ENCODE measurements at regions not wholly inside any gene's neighbourhood (a gene's known extent, or its start where the extent isn't known, plus 50 kb on each side); places are given as distances from the start of the nearest gene placed in this dataset.

GRCh38 chr3:152760591-152760990 lies 74.3 kb upstream of the P2RY1 start:
- no peak for TF ChIP-seq POLR2A (IDR thresholded peaks at IDR 0.05)
- TF ChIP-seq CTCF (IDR thresholded peaks at IDR 0.05), result no peak
- intact Hi-C loops (cut with DNase I), result no loop called here
- Histone ChIP-seq H3K9me3 (peaks cover 0 to 5% (median 0%) of the 10 kb centered on the region in 3 donors), H3K36me3 (no peaks in the 10 kb centered on the region), H3K27me3 (no peaks in the 10 kb centered on the region), H3K4me1 (no peaks in the 10 kb centered on the region), H3K27ac (no peak overlapping the region), H3K4me3 (no peak overlapping the region)
- 90 to 91% methylated on average over 3 of the region's 3 CpGs for WGBS, 2 donors
- DNase-seq, result no peak

GRCh38 chr3:152768478-152768877 lies 66.5 kb upstream of the P2RY1 start:
- intact Hi-C loops (cut with DNase I), result no loop called here
- no peaks in the 10 kb centered on the region for H3K27me3 ChIP-seq

GRCh38 chr3:152769523-152769922 lies 65.4 kb upstream of the P2RY1 start:
- TF ChIP-seq POLR2A (IDR thresholded peaks at IDR 0.05) (no peak), CTCF (IDR thresholded peaks at IDR 0.05) (no peak)
- no peaks in the 10 kb centered on the region for H3K4me1 ChIP-seq
- no peak overlapping the region for H3K4me3 ChIP-seq
- intact Hi-C loops (cut with DNase I), result no loop called here
- no peaks in the 10 kb centered on the region for H3K36me3 ChIP-seq
- H3K9me3 ChIP-seq, result peaks cover 0 to under 1% (median 0%) of the 10 kb centered on the region in 3 donors
- no peaks in the 10 kb centered on the region for H3K27me3 ChIP-seq
- H3K27ac ChIP-seq, result no peak overlapping the region
- DNase-seq, result no peak

More at GRCh38 chr3:152768478-152768877, 66.5 kb upstream of the P2RY1 start:
- Histone ChIP-seq H3K27ac (no peak overlapping the region), H3K4me3 (no peak overlapping the region), H3K36me3 (no peaks in the 10 kb centered on the region), H3K9me3 (peaks cover 0 to 5% (median 0%) of the 10 kb centered on the region in 3 donors), H3K4me1 (no peaks in the 10 kb centered on the region)
- 78 to 87% methylated on average over 3 of the region's 3 CpGs for WGBS, 2 donors
- TF ChIP-seq CTCF (IDR thresholded peaks at IDR 0.05) (no peak), POLR2A (IDR thresholded peaks at IDR 0.05) (no peak)
- no peak for DNase-seq

GRCh38 chr3:152770296-152770695 lies 64.6 kb upstream of the P2RY1 start:
- 75 to 87% methylated on average over 2 of the region's 2 CpGs for WGBS, 2 donors
- H3K4me1 ChIP-seq, result no peaks in the 10 kb centered on the region

GRCh38 chr3:152771120-152771519 lies 63.8 kb upstream of the P2RY1 start:
- Histone ChIP-seq H3K27me3 (no peaks in the 10 kb centered on the region), H3K27ac (no peak overlapping the region), H3K4me3 (no peak overlapping the region), H3K4me1 (no peaks in the 10 kb centered on the region), H3K36me3 (no peaks in the 10 kb centered on the region), H3K9me3 (no peaks in the 10 kb centered on the region)
- 91 to 97% methylated on average over 1 of the region's 1 CpG for WGBS, 2 donors
- no peak for DNase-seq
- TF ChIP-seq CTCF (IDR thresholded peaks at IDR 0.05) (no peak), POLR2A (IDR thresholded peaks at IDR 0.05) (no peak)
- intact Hi-C loops (cut with DNase I), result no loop called here

More at GRCh38 chr3:152770296-152770695, 64.6 kb upstream of the P2RY1 start:
- TF ChIP-seq CTCF (IDR thresholded peaks at IDR 0.05), result no peak
- TF ChIP-seq POLR2A (IDR thresholded peaks at IDR 0.05), result no peak
- H3K27me3 ChIP-seq, result no peaks in the 10 kb centered on the region
- no peaks in the 10 kb centered on the region for H3K36me3 ChIP-seq
- no peak overlapping the region for H3K27ac ChIP-seq
- intact Hi-C loops (cut with DNase I), result no loop called here
- H3K9me3 ChIP-seq, result no peaks in the 10 kb centered on the region
- no peak for DNase-seq
- H3K4me3 ChIP-seq, result no peak overlapping the region

Measured in esophagus squamous epithelium (tissue), 5 donors.